Liver (tissue), 8 donors: ENCODE measurements at regions not wholly inside any gene's neighbourhood (a gene's known extent, or its start where the extent isn't known, plus 50 kb on each side); places are given as distances from the start of the nearest gene placed in this dataset.

Experiments
- DNase-seq: peaks from one replicate; pipeline ENCODE4 v3.0.0-alpha.2; 2017; ENCODE audit warnings: low spot score
- H3K27ac ChIP-seq, 2 donors: one replicate each; pipeline ENCODE4 v1.7.0; 2013; ENCODE audit warnings: inconsistent platforms in 2 of 2, low read length in 2 of 2, control low read depth in 1 of 2, low read depth in 1 of 2, mild to moderate bottlenecking in 1 of 2
- H3K27me3 ChIP-seq, 4 donors: one replicate each; pipeline versions ENCODE4 v1.6.1 to v1.7.0; 2013; ENCODE audit warnings: low read length in 3 of 4, inconsistent platforms in 1 of 4, mild to moderate bottlenecking in 1 of 4, moderate library complexity in 1 of 4; ENCODE audit not compliant: control insufficient read depth in 4 of 4, insufficient read depth in 4 of 4
- H3K36me3 ChIP-seq, 4 donors: one replicate each; pipeline versions ENCODE4 v1.6.1 to v1.7.0; 2013; ENCODE audit warnings: low read length in 3 of 4, mild to moderate bottlenecking in 3 of 4, low read depth in 1 of 4, moderate library complexity in 1 of 4; ENCODE audit not compliant: control insufficient read depth in 4 of 4, insufficient read depth in 3 of 4
- H3K4me1 ChIP-seq, 4 donors: one replicate each; pipeline versions ENCODE4 v1.6.1 to v1.7.0; 2013; ENCODE audit warnings: low read length in 3 of 4, mild to moderate bottlenecking in 3 of 4, moderate library complexity in 1 of 4; ENCODE audit not compliant: control insufficient read depth in 4 of 4, insufficient read depth in 4 of 4
- H3K4me3 ChIP-seq, 3 donors: one replicate each; pipeline versions ENCODE4 v1.6.1 to v1.7.0; 2013; ENCODE audit warnings: low read length in 3 of 3, control low read depth in 1 of 3, low read depth in 1 of 3, mild to moderate bottlenecking in 1 of 3
- H3K9ac ChIP-seq, 2 donors: one replicate each; pipeline ENCODE4 v1.7.0; 2013; ENCODE audit warnings: low read length in 2 of 2, mild to moderate bottlenecking in 2 of 2, moderate library complexity in 2 of 2, control low read depth in 1 of 2, low read depth in 1 of 2
- H3K9me3 ChIP-seq, 4 donors: one replicate each; pipeline versions ENCODE4 v1.6.1 to v1.7.0; 2013; ENCODE audit warnings: low read length in 3 of 4; ENCODE audit not compliant: control insufficient read depth in 4 of 4
- ATF3 ChIP-seq: IDR thresholded peaks from 2 replicates; pipeline ENCODE4 v1.6.1; 2016; ENCODE audit warnings: antibody characterized with exemption
- CTCF ChIP-seq: fragments of 150-350 bp; IDR thresholded peaks from 2 replicates; pipeline ENCODE4 v1.5.1; 2017; ENCODE audit warnings: improper control_type of control experiment, low read depth, low read length; ENCODE audit not compliant: missing input control
- FOXA1 ChIP-seq: IDR thresholded peaks from 2 replicates; pipeline ENCODE4 v1.6.1; 2016; ENCODE audit warnings: antibody characterized with exemption
- FOXA2 ChIP-seq: IDR thresholded peaks from 2 replicates; pipeline ENCODE4 v1.6.1; 2016; ENCODE audit warnings: antibody characterized with exemption
- GABPA ChIP-seq, 2 donors: IDR thresholded peaks in 1 of 2; conservative IDR thresholded peaks in 1 of 2; 2 replicates each; pipeline ENCODE4 v1.6.1; 2016; ENCODE audit warnings: antibody characterized with exemption in 2 of 2, mild to moderate bottlenecking in 1 of 2, moderate library complexity in 1 of 2
- HNF4A ChIP-seq, 2 donors: conservative IDR thresholded peaks; 2 replicates each; pipeline ENCODE4 v1.6.1; 2016; ENCODE audit warnings: antibody characterized with exemption in 2 of 2, mild to moderate bottlenecking in 2 of 2
- JUND ChIP-seq, 2 donors: IDR thresholded peaks; 2 replicates each; pipeline ENCODE4 v1.6.1; 2016; ENCODE audit warnings: antibody characterized with exemption in 2 of 2
- MAX ChIP-seq: IDR thresholded peaks from 2 replicates; pipeline ENCODE4 v1.6.1; 2016; ENCODE audit warnings: antibody characterized with exemption
- RAD21 ChIP-seq, 2 donors: IDR thresholded peaks; 2 replicates each; pipeline ENCODE4 v1.6.1; 2016; ENCODE audit warnings: antibody characterized with exemption in 2 of 2, mild to moderate bottlenecking in 2 of 2
- RXRA ChIP-seq, 2 donors: IDR thresholded peaks; 2 replicates each; pipeline ENCODE4 v1.6.1; 2017 to 2018; ENCODE audit warnings: antibody characterized with exemption in 2 of 2, mild to moderate bottlenecking in 1 of 2
- YY1 ChIP-seq: IDR thresholded peaks from 2 replicates; pipeline ENCODE4 v1.6.1; 2016; ENCODE audit warnings: antibody characterized with exemption, mild to moderate bottlenecking
- ZBTB33 ChIP-seq: IDR thresholded peaks from 2 replicates; pipeline ENCODE4 v1.6.1; 2016; ENCODE audit warnings: antibody characterized with exemption
- WGBS: extraction: QIAGEN DNeasy Blood & Tissue Kit; methylation state at CpG from one replicate; pipeline ENCODE4 v1.1.7; 2013; 5-methylcytosine and 5-hydroxymethylcytosine counted together
- donor health status: healthy.
- donor health status: healthy.
- donor health status: healthy.
- donor health status: healthy.
- donor health status: healthy.

- TF ChIP-seq GABPA (IDR thresholded peaks at IDR 0.05 in 1 of 2, conservative IDR thresholded peaks at IDR 0.05 in 1 of 2) (no peak), ZBTB33 (no peak), JUND (IDR thresholded peaks at IDR 0.05) (no peak), FOXA1 (no peak)
- Histone ChIP-seq H3K9me3 (no peaks in the 10 kb centered on the region), H3K27me3 (no peaks in the 10 kb centered on the region), H3K9ac (no peak overlapping the region), H3K4me3 (no peak overlapping the region), H3K27ac (no peak overlapping the region), H3K36me3 (no peaks in the 10 kb centered on the region), H3K4me1 (peaks cover 0 to 4% (median 0%) of the 10 kb centered on the region in 4 donors)
- 93% methylated on average over 2 of the region's 2 CpGs for WGBS
- no peak for DNase-seq
Measured at GRCh38 chr4:104758574-104758973, 263.9 kb upstream of the CXXC4 start.

- no peak overlapping the region for H3K27ac ChIP-seq
- peaks cover 0 to 8% (median 3%) of the 10 kb centered on the region in 4 donors for H3K4me1 ChIP-seq
- H3K9me3 ChIP-seq = no peaks in the 10 kb centered on the region
- DNase-seq = no peak
- no peak overlapping the region for H3K9ac ChIP-seq
- no peak for TF ChIP-seq FOXA1
- TF ChIP-seq HNF4A (conservative IDR thresholded peaks at IDR 0.05) = no peak
- TF ChIP-seq MAX = no peak
- no peak for TF ChIP-seq RXRA (IDR thresholded peaks at IDR 0.05)
- no peaks in the 10 kb centered on the region for H3K36me3 ChIP-seq
- H3K27me3 ChIP-seq = no peaks in the 10 kb centered on the region
- H3K4me3 ChIP-seq = no peak overlapping the region
- WGBS = 35% methylated on average over 5 of the region's 5 CpGs
Measured at GRCh38 chr4:104763554-104764222, 269.0 kb upstream of the CXXC4 start.

- Histone ChIP-seq H3K36me3 (no peaks in the 10 kb centered on the region), H3K27ac (no peak overlapping the region), H3K4me1 (peaks cover 0 to 8% (median 3%) of the 10 kb centered on the region in 4 donors), H3K9ac (no peak overlapping the region), H3K4me3 (no peak overlapping the region), H3K9me3 (no peaks in the 10 kb centered on the region), H3K27me3 (no peaks in the 10 kb centered on the region)
- WGBS = 82% methylated on average over 1 of the region's 1 CpG
- TF ChIP-seq JUND (IDR thresholded peaks at IDR 0.05) (no peak), YY1 (no peak), RAD21 (IDR thresholded peaks at IDR 0.05) (no peak), CTCF (no peak), MAX (no peak), ATF3 (no peak), ZBTB33 (no peak), FOXA2 (no peak), RXRA (IDR thresholded peaks at IDR 0.05) (no peak)
- no peak for DNase-seq
Measured at GRCh38 chr4:104766676-104767075, 272.0 kb upstream of the CXXC4 start.
